ENCODE measurements at regions not wholly inside any gene's neighbourhood (a gene's known extent, or its start where the extent isn't known, plus 50 kb on each side); places are given as distances from the start of the nearest gene placed in this dataset.

- Histone ChIP-seq H3K9me3 (no peaks in the 10 kb centered on the region), H3K4me1 (peaks cover 0 to 23% (median 2%) of the 10 kb centered on the region in 4 donors), H3K36me3 (no peaks in the 10 kb centered on the region), H3K27me3 (no peaks in the 10 kb centered on the region), H3K4me3 (no peak overlapping the region), H3K27ac (peak overlapping the region in 1 of 4 donors; percentile 56)
- TF ChIP-seq CTCF (IDR thresholded peaks at IDR 0.05), result no peak
- TF ChIP-seq EP300 (IDR thresholded peaks at IDR 0.05), result no peak
- no peak for TF ChIP-seq POLR2A (IDR thresholded peaks at IDR 0.05)
- DNase-seq (ENCODE audit: low spot score in 2 of 2), result no peak
- 59% methylated on average over 1 of the region's 1 CpG for WGBS, 2 donors
These were observed 181.2 kb upstream of the MME start for GRCh38 chr3:154898916-154899315.

GRCh38 chr3:154898443-154898842, 181.7 kb upstream of the MME start:
- H3K4me1 ChIP-seq, result peaks cover 0 to 23% (median 2%) of the 10 kb centered on the region in 4 donors
- H3K27me3 ChIP-seq, result no peaks in the 10 kb centered on the region
- H3K4me3 ChIP-seq, result no peak overlapping the region
- no peaks in the 10 kb centered on the region for H3K36me3 ChIP-seq
- no peaks in the 10 kb centered on the region for H3K9me3 ChIP-seq
- peak overlapping the region in 1 of 4 donors; percentile 56 for H3K27ac ChIP-seq
- TF ChIP-seq EP300 (IDR thresholded peaks at IDR 0.05) (peak in 1 of 2 donors; percentile 25), POLR2A (IDR thresholded peaks at IDR 0.05) (no peak)
- no peak for DNase-seq (ENCODE audit: low spot score in 2 of 2)
- WGBS, 2 donors, result 43 to 45% methylated on average over 3 of the region's 3 CpGs

DNA sequence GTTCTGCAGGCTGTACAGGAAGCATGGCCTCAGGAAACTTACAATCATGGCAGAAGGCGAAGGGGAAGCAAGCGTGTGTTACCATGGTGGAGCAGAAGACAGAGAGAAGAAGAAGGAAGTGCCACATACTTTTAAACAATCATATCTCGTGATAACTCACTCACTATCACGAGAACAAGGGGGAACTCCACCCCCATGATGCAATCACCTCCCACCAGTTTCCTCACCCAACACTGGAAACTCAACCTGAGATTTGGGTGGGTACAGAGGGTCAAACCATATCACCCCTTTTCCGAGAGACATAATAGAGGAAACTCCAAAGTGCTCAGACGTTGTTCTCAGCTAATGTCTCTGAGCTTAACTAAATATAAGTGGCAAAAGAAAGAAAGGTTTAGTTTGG, 186.3 kb upstream of the MME start:
- peaks cover 0 to 7% (median 0%) of the 10 kb centered on the region in 4 donors for H3K4me1 ChIP-seq
- DNase-seq (ENCODE audit: low spot score in 2 of 2), result no peak
- TF ChIP-seq POLR2A (IDR thresholded peaks at IDR 0.05), result no peak
- no peak for TF ChIP-seq CTCF (IDR thresholded peaks at IDR 0.05)
- TF ChIP-seq EP300 (IDR thresholded peaks at IDR 0.05), result no peak
- H3K36me3 ChIP-seq, result no peaks in the 10 kb centered on the region
- H3K27me3 ChIP-seq, result no peaks in the 10 kb centered on the region
- peaks cover 0 to 7% (median 0%) of the 10 kb centered on the region in 4 donors for H3K9me3 ChIP-seq
- no peak overlapping the region for H3K27ac ChIP-seq
- H3K4me3 ChIP-seq, result no peak overlapping the region
- 87 to 90% methylated on average over 6 of the region's 6 CpGs for WGBS, 2 donors

DNA sequence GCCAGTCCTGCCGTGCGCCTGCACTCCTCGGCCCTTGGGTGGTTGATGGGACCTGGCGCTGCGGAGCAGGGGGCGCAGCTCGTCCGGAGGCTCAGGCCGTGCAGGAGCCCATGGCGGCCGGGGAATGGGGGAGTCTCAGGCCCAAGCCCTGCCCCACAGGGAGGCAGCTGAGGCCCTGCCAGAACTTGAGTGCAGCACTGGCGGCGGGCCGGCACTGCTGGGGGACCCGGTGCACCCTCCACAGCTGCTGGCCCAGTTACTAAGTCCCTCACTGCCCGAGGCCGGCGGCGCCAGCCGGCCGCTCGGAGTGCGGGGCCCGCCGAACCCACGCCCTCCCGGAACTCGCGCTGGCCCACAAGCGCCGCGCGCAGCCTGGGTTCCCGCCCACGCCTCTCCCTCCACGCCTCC, 190.9 kb upstream of the MME start:
- WGBS, 2 donors, result 99 to 100% methylated on average over 23 to 26 of the region's 36 CpGs
- no peak overlapping the region for H3K27ac ChIP-seq
- no peak for TF ChIP-seq EP300 (IDR thresholded peaks at IDR 0.05)
- no peak for TF ChIP-seq CTCF (IDR thresholded peaks at IDR 0.05)
- TF ChIP-seq POLR2A (IDR thresholded peaks at IDR 0.05), result no peak
- H3K9me3 ChIP-seq, result peaks cover 0 to 7% (median 0%) of the 10 kb centered on the region in 4 donors
- H3K27me3 ChIP-seq, result no peaks in the 10 kb centered on the region
- no peaks in the 10 kb centered on the region for H3K4me1 ChIP-seq
- no peaks in the 10 kb centered on the region for H3K36me3 ChIP-seq
- DNase-seq (ENCODE audit: low spot score in 2 of 2), result no peak
- H3K4me3 ChIP-seq, result no peak overlapping the region

GRCh38 chr3:154887869-154888268, 192.2 kb upstream of the MME start:
- H3K36me3 ChIP-seq, result no peaks in the 10 kb centered on the region
- DNase-seq (ENCODE audit: low spot score in 2 of 2), result no peak
- H3K4me1 ChIP-seq, result no peaks in the 10 kb centered on the region
- H3K4me3 ChIP-seq, result no peak overlapping the region
- H3K27ac ChIP-seq, result no peak overlapping the region
- WGBS, 2 donors, result 92 to 95% methylated on average over 3 of the region's 3 CpGs
- TF ChIP-seq CTCF (IDR thresholded peaks at IDR 0.05) (no peak), EP300 (IDR thresholded peaks at IDR 0.05) (no peak), POLR2A (IDR thresholded peaks at IDR 0.05) (no peak)
- H3K9me3 ChIP-seq, result peaks cover 0 to 10% (median 0%) of the 10 kb centered on the region in 4 donors
- H3K27me3 ChIP-seq, result no peaks in the 10 kb centered on the region

- peak overlapping the region in 1 of 4 donors; percentile 3 for H3K27ac ChIP-seq
- 29 to 30% methylated on average over 3 of the region's 3 CpGs for WGBS, 2 donors
- TF ChIP-seq EP300 (IDR thresholded peaks at IDR 0.05) (no peak), CTCF (IDR thresholded peaks at IDR 0.05) (no peak), POLR2A (IDR thresholded peaks at IDR 0.05) (no peak)
- H3K4me3 ChIP-seq, result no peak overlapping the region
- H3K27me3 ChIP-seq, result no peaks in the 10 kb centered on the region
- no peaks in the 10 kb centered on the region for H3K4me1 ChIP-seq
- no peaks in the 10 kb centered on the region for H3K36me3 ChIP-seq
- DNase-seq (ENCODE audit: low spot score in 2 of 2), result no peak
- peaks cover 0 to 10% (median 0%) of the 10 kb centered on the region in 4 donors for H3K9me3 ChIP-seq
These were observed 193.7 kb upstream of the MME start for GRCh38 chr3:154886437-154886836.
